ENCODE measurements at regions not wholly inside any gene's neighbourhood (a gene's known extent, or its start where the extent isn't known, plus 50 kb on each side); places are given as distances from the start of the nearest gene placed in this dataset.

DNA sequence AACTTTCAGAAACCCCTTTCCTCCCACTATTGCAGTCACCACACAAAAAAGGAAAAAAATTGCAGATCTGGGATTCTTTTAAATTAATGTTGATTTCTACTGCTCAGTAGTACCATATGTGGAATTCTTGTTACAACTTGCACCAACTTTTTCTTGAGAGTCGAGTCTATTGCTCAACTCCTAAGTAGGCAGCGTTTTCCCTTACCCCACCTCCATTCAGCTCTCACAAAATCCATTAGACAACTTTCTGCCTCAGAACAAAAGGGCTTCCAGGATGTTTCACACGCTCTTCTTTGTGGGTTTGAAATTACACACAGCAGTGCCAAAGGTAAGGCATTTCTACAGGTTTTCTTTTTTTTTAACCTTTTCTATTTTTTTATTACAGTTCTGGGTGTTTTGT lies 179.5 kb downstream of the ANXA2 start:
- H3K27me3 ChIP-seq (ENCODE audit: insufficient read depth) = no peaks in the 10 kb centered on the region
- H3K4me1 ChIP-seq (ENCODE audit: insufficient read depth) = no peaks in the 10 kb centered on the region
- H4K20me1 ChIP-seq (replicated peaks; ENCODE audit: insufficient read depth) = no peaks in the 10 kb centered on the region
- H3K9me2 ChIP-seq (ENCODE audit: insufficient read depth) = no peaks in the 10 kb centered on the region
- H3K4me2 ChIP-seq = no peak overlapping the region
- H3K27ac ChIP-seq (ENCODE audit: low read depth) = no peak overlapping the region
- no peak overlapping the region for H3K4me3 ChIP-seq
- Mint-ChIP-seq H3K9me3 (no peaks in the 10 kb centered on the region), H3K27me3 (ENCODE audit: insufficient read depth, low read depth, poor library complexity) (no peaks in the 10 kb centered on the region), H3K27ac (no peak overlapping the region), H3K4me3 (no peak overlapping the region), H3K4me1 (no peaks in the 10 kb centered on the region; the same call in 2 of the 3 replicates), H3K36me3 (ENCODE audit: low read depth) (no peaks in the 10 kb centered on the region)
- no peaks in the 10 kb centered on the region for H3F3A ChIP-seq (replicated peaks; ENCODE audit: low read depth)
- no peak for TF ChIP-seq ZNF331 (CRISPR knock-in tag; IDR thresholded peaks at IDR 0.05; ENCODE audit: low read depth)
- H3K36me3 ChIP-seq (ENCODE audit: insufficient read depth) = no peaks in the 10 kb centered on the region
- no peaks in the 10 kb centered on the region for H3K79me2 ChIP-seq (replicated peaks; ENCODE audit: insufficient read depth)
- no peak for ATAC-seq
- no peak overlapping the region for H2AFZ ChIP-seq
- DNase-seq (ENCODE audit: low spot score) = no peak

DNA sequence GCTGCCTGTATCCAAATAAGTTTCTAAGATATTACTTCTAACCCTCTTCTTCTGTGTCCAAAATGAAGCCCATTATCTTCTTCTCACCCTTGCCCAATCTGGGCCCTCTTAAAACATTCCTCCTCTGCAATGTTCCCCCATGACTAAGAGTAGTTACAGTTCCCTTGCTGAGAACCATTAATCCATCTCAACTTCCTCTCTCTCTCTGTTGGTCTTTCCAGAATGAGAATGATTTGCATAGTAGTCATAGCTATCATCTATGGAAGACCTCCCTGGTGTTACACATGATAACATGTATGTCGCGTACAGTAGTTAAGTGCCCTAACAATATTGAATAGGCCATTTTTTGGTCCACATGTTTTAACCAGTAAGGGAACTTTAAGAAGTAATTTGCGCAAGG lies 177.9 kb downstream of the ANXA2 start:
- Mint-ChIP-seq H3K27ac (no peak overlapping the region), H3K4me3 (no peak overlapping the region), H3K36me3 (ENCODE audit: low read depth) (no peaks in the 10 kb centered on the region), H3K9me3 (no peaks in the 10 kb centered on the region), H3K4me1 (no peaks in the 10 kb centered on the region; the same call in 2 of the 3 replicates), H3K27me3 (ENCODE audit: insufficient read depth, low read depth, poor library complexity) (no peaks in the 10 kb centered on the region)
- DNase-seq (ENCODE audit: low spot score) (no peak), ATAC-seq (no peak)
- no peaks in the 10 kb centered on the region for H3K9me2 ChIP-seq (ENCODE audit: insufficient read depth)
- H3K27ac ChIP-seq (ENCODE audit: low read depth) = no peak overlapping the region
- H3K27me3 ChIP-seq (ENCODE audit: insufficient read depth) = no peaks in the 10 kb centered on the region
- H4K20me1 ChIP-seq (replicated peaks; ENCODE audit: insufficient read depth) = no peaks in the 10 kb centered on the region
- H3K36me3 ChIP-seq (ENCODE audit: insufficient read depth) = no peaks in the 10 kb centered on the region
- TF ChIP-seq JUNB (IDR thresholded peaks at IDR 0.05; ENCODE audit: unreplicated experiment) (no peak), ZNF114 (CRISPR knock-in tag; IDR thresholded peaks at IDR 0.05) (no peak), POLR2AphosphoS5 (IDR thresholded peaks at IDR 0.05; ENCODE audit: low read depth) (no peak), EZH2phosphoT487 (IDR thresholded peaks at IDR 0.05; ENCODE audit: unreplicated experiment) (no peak), CREB1 (CRISPR knock-in tag; IDR thresholded peaks at IDR 0.05; ENCODE audit: low read depth) (no peak)
- TF ChIP-seq, protein P1, sequence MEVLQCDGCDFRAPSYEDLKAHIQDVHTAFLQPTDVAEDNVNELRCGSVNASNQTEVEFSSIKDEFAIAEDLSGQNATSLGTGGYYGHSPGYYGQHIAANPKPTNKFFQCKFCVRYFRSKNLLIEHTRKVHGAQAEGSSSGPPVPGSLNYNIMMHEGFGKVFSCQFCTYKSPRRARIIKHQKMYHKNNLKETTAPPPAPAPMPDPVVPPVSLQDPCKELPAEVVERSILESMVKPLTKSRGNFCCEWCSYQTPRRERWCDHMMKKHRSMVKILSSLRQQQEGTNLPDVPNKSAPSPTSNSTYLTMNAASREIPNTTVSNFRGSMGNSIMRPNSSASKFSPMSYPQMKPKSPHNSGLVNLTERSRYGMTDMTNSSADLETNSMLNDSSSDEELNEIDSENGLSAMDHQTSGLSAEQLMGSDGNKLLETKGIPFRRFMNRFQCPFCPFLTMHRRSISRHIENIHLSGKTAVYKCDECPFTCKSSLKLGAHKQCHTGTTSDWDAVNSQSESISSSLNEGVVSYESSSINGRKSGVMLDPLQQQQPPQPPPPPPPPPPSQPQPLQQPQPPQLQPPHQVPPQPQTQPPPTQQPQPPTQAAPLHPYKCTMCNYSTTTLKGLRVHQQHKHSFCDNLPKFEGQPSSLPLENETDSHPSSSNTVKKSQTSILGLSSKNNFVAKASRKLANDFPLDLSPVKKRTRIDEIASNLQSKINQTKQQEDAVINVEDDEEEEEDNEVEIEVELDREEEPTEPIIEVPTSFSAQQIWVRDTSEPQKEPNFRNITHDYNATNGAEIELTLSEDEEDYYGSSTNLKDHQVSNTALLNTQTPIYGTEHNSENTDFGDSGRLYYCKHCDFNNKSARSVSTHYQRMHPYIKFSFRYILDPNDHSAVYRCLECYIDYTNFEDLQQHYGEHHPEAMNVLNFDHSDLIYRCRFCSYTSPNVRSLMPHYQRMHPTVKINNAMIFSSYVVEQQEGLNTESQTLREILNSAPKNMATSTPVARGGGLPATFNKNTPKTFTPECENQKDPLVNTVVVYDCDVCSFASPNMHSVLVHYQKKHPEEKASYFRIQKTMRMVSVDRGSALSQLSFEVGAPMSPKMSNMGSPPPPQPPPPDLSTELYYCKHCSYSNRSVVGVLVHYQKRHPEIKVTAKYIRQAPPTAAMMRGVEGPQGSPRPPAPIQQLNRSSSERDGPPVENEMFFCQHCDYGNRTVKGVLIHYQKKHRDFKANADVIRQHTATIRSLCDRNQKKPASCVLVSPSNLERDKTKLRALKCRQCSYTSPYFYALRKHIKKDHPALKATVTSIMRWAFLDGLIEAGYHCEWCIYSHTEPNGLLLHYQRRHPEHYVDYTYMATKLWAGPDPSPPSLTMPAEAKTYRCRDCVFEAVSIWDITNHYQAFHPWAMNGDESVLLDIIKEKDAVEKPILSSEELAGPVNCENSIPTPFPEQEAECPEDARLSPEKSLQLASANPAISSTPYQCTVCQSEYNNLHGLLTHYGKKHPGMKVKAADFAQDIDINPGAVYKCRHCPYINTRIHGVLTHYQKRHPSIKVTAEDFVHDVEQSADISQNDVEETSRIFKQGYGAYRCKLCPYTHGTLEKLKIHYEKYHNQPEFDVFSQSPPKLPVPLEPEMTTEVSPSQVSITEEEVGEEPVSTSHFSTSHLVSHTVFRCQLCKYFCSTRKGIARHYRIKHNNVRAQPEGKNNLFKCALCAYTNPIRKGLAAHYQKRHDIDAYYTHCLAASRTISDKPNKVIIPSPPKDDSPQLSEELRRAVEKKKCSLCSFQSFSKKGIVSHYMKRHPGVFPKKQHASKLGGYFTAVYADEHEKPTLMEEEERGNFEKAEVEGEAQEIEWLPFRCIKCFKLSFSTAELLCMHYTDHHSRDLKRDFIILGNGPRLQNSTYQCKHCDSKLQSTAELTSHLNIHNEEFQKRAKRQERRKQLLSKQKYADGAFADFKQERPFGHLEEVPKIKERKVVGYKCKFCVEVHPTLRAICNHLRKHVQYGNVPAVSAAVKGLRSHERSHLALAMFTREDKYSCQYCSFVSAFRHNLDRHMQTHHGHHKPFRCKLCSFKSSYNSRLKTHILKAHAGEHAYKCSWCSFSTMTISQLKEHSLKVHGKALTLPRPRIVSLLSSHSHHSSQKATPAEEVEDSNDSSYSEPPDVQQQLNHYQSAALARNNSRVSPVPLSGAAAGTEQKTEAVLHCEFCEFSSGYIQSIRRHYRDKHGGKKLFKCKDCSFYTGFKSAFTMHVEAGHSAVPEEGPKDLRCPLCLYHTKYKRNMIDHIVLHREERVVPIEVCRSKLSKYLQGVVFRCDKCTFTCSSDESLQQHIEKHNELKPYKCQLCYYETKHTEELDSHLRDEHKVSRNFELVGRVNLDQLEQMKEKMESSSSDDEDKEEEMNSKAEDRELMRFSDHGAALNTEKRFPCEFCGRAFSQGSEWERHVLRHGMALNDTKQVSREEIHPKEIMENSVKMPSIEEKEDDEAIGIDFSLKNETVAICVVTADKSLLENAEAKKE (CRISPR knock-in tag; IDR thresholded peaks at IDR 0.05) = no peak
- TF ChIP-seq, protein P2, sequence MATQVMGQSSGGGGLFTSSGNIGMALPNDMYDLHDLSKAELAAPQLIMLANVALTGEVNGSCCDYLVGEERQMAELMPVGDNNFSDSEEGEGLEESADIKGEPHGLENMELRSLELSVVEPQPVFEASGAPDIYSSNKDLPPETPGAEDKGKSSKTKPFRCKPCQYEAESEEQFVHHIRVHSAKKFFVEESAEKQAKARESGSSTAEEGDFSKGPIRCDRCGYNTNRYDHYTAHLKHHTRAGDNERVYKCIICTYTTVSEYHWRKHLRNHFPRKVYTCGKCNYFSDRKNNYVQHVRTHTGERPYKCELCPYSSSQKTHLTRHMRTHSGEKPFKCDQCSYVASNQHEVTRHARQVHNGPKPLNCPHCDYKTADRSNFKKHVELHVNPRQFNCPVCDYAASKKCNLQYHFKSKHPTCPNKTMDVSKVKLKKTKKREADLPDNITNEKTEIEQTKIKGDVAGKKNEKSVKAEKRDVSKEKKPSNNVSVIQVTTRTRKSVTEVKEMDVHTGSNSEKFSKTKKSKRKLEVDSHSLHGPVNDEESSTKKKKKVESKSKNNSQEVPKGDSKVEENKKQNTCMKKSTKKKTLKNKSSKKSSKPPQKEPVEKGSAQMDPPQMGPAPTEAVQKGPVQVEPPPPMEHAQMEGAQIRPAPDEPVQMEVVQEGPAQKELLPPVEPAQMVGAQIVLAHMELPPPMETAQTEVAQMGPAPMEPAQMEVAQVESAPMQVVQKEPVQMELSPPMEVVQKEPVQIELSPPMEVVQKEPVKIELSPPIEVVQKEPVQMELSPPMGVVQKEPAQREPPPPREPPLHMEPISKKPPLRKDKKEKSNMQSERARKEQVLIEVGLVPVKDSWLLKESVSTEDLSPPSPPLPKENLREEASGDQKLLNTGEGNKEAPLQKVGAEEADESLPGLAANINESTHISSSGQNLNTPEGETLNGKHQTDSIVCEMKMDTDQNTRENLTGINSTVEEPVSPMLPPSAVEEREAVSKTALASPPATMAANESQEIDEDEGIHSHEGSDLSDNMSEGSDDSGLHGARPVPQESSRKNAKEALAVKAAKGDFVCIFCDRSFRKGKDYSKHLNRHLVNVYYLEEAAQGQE (IDR thresholded peaks at IDR 0.05; ENCODE audit: unreplicated experiment) = no peak
- H3K4me3 ChIP-seq = no peak overlapping the region
- H3K79me2 ChIP-seq (replicated peaks; ENCODE audit: insufficient read depth) = no peaks in the 10 kb centered on the region
- H3K4me1 ChIP-seq (ENCODE audit: insufficient read depth) = no peaks in the 10 kb centered on the region
- no peak overlapping the region for H3K4me2 ChIP-seq
- H2AFZ ChIP-seq = no peak overlapping the region
- H3F3A ChIP-seq (replicated peaks; ENCODE audit: low read depth) = no peaks in the 10 kb centered on the region
